ENCODE measurements at regions not wholly inside any gene's neighbourhood (a gene's known extent, or its start where the extent isn't known, plus 50 kb on each side); places are given as distances from the start of the nearest gene placed in this dataset.

DNA sequence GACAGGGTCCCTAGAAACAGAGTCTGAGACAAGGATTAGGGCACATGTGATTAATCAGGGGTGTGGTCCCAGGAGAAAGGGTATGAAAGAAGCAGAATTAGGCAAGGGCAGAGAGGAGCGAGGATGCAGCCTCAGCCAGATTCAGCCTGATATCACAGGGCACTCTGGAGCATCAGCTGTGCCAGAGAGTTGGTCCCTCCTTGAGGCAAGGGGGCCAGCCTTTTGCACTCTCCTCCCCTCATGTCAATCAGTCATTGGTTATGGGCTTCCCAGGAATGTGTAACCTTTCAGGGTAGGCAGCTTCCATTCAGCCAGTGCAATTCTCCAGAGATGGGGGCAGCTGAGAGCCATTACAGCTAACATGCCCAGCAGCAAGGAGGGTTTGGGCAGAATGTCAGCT, 152.6 kb upstream of the LHX1 start:
- Histone ChIP-seq H3K4me3 (no peak overlapping the region), H3K27ac (no peak overlapping the region), H3K4me1 (no peaks in the 10 kb centered on the region), H3K9me3 (peaks cover 0 to 10% (median 0%) of the 10 kb centered on the region in 4 donors), H3K36me3 (no peaks in the 10 kb centered on the region), H3K27me3 (no peaks in the 10 kb centered on the region)
- TF ChIP-seq EP300 (IDR thresholded peaks at IDR 0.05) (no peak), POLR2A (IDR thresholded peaks at IDR 0.05) (no peak)
- TF ChIP-seq, protein P1, sequence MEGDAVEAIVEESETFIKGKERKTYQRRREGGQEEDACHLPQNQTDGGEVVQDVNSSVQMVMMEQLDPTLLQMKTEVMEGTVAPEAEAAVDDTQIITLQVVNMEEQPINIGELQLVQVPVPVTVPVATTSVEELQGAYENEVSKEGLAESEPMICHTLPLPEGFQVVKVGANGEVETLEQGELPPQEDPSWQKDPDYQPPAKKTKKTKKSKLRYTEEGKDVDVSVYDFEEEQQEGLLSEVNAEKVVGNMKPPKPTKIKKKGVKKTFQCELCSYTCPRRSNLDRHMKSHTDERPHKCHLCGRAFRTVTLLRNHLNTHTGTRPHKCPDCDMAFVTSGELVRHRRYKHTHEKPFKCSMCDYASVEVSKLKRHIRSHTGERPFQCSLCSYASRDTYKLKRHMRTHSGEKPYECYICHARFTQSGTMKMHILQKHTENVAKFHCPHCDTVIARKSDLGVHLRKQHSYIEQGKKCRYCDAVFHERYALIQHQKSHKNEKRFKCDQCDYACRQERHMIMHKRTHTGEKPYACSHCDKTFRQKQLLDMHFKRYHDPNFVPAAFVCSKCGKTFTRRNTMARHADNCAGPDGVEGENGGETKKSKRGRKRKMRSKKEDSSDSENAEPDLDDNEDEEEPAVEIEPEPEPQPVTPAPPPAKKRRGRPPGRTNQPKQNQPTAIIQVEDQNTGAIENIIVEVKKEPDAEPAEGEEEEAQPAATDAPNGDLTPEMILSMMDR (IDR thresholded peaks at IDR 0.05) = no peak
- no peak for DNase-seq (ENCODE audit: low spot score in 2 of 2)
- WGBS, 2 donors = 68 to 73% methylated on average over 1 of the region's 1 CpG

DNA sequence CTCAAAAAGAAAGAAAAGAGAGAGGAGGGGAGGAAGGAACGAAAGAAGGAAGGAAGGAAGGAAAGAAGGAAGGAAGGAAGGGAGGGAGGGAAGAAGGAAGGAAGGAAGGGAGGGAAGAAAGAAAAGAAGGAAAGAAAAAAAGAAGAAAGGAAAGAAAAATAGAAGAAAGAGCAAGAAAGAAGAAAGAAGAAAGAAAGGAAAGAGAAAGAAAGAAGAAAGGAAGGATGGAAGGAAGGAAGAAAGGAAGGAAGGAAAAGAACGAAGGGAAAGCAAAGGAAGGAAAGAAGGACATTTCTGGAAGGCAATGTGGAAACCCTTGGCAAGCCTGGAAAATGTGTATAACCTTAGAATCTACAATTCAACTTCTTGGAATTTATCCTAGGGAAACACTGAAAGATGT, 150.4 kb upstream of the LHX1 start:
- WGBS, 2 donors = 74 to 75% methylated on average over 2 of the region's 2 CpGs
- Histone ChIP-seq H3K9me3 (peaks cover 0 to 10% (median 0%) of the 10 kb centered on the region in 4 donors), H3K27me3 (peaks cover 0 to 13% of the 10 kb centered on the region in 2 donors), H3K4me1 (no peaks in the 10 kb centered on the region), H3K4me3 (no peak overlapping the region), H3K36me3 (no peaks in the 10 kb centered on the region), H3K27ac (no peak overlapping the region)
- TF ChIP-seq EP300 (IDR thresholded peaks at IDR 0.05) (no peak), POLR2A (IDR thresholded peaks at IDR 0.05) (no peak)
- TF ChIP-seq, protein P1 (IDR thresholded peaks at IDR 0.05) = no peak
- DNase-seq (ENCODE audit: low spot score in 2 of 2) = no peak

DNA sequence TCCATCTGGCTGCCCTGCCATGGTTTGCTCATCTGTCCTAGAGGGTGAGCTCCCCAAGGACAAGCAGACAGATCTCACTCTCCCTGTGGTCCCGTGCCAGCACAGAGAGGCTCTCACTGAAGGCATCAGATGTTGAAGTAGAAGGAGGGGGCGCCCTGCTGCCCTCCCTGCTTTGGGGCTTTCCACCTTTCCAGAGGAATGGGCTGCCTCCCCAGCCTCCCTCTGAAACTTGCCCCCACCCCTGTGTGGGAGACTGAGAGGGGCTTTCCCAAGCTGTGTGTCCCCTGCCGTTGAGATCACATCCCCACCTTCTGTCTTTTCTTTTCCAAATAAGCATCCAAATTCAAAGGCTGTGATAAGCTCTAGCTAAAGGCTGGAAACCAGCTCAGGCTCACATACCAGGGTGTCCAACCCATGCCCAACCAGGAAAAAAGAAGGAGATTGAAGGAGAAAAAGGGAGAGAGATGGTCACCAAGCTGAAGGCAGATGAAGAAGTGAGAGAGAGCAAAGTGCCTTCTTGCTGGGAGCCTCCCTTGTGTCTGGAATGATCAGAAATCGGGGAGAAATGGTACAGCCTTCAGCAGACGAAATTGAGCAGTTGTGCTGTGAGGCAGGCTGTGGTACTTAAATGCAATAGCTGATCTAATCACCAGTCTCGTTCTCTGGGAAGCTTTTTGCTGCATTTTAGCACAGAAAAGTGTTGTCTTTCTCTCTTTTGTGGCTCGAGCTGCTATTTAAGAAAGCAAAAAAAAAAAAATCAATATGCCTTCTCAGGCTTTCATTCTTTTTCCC, 145.9 kb upstream of the LHX1 start:
- TF ChIP-seq EP300 (IDR thresholded peaks at IDR 0.05) (no peak), POLR2A (IDR thresholded peaks at IDR 0.05) (no peak)
- TF ChIP-seq, protein P1 (IDR thresholded peaks at IDR 0.05) = no peak
- no peak for DNase-seq (ENCODE audit: low spot score in 2 of 2)
- Histone ChIP-seq H3K27me3 (peaks cover 0 to 14% of the 10 kb centered on the region in 2 donors), H3K27ac (no peak overlapping the region), H3K4me3 (no peak overlapping the region), H3K36me3 (no peaks in the 10 kb centered on the region), H3K9me3 (peaks cover 0 to 18% (median 0%) of the 10 kb centered on the region in 4 donors), H3K4me1 (no peaks in the 10 kb centered on the region)
- 13 to 29% methylated on average over 7 of the region's 7 CpGs for WGBS, 2 donors

DNA sequence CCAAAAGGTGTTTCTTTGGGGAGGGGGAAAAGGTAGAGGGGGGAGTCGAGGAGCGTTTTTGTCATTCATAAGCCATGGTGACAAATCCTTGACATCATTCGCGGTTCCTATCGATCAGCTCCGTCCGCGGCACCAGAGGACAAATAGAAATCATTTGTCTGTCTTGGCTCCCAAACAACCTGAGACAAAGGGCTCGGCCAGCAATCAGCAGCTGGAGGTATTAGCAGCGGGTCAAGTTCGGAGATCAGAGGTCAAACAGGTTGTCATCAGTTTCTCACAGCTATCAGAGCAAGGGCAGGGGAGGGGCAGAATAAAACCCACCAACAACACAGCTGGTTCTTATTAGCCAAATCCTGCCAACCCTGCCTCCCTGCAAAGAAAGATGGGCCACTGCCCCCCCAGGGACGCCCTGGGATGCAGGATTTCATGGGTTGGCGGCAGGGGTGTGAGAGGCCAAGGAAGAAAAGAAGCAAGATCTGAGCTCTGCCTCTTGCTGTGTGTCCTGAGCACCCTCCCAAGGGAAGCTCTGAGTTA, 145.3 kb upstream of the LHX1 start:
- Histone ChIP-seq H3K27me3 (peaks cover 0 to 14% of the 10 kb centered on the region in 2 donors), H3K4me1 (no peaks in the 10 kb centered on the region), H3K4me3 (no peak overlapping the region), H3K9me3 (peaks cover 0 to 22% (median 0%) of the 10 kb centered on the region in 4 donors), H3K27ac (no peak overlapping the region), H3K36me3 (no peaks in the 10 kb centered on the region)
- no peak for DNase-seq (ENCODE audit: low spot score in 2 of 2)
- TF ChIP-seq, protein P1 (IDR thresholded peaks at IDR 0.05) = no peak
- TF ChIP-seq POLR2A (IDR thresholded peaks at IDR 0.05) = no peak
- no peak for TF ChIP-seq EP300 (IDR thresholded peaks at IDR 0.05)
- 28 to 32% methylated on average over 13 of the region's 13 CpGs for WGBS, 2 donors

DNA sequence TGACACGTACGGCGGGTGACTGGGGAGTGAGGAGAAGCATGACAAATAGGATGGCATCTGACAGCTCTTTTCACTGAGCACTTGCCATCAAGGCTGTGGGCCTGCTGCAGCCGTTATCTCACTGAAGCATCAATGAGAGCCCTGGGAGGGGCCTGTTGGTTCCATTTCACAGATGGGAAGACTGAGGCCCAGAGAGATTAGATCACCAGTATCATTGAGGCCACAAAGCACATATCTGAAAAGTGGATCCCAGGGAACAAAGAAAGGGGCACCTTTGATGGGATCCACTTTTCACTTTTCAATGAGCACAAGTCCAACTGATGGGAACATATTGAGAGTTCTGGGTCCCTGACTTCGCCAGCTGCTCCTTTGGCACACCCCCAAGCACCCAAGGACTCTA, 144.4 kb upstream of the LHX1 start:
- Histone ChIP-seq H3K9me3 (peaks cover 0 to 30% (median 0%) of the 10 kb centered on the region in 4 donors), H3K4me1 (no peaks in the 10 kb centered on the region), H3K36me3 (no peaks in the 10 kb centered on the region), H3K27me3 (peaks cover 0 to 14% of the 10 kb centered on the region in 2 donors), H3K4me3 (no peak overlapping the region), H3K27ac (no peak overlapping the region)
- DNase-seq (ENCODE audit: low spot score in 2 of 2) = no peak
- 82 to 86% methylated on average over 5 of the region's 5 CpGs for WGBS, 2 donors
- TF ChIP-seq, protein P1 (IDR thresholded peaks at IDR 0.05) = no peak
- no peak for TF ChIP-seq POLR2A (IDR thresholded peaks at IDR 0.05)
- TF ChIP-seq EP300 (IDR thresholded peaks at IDR 0.05) = no peak

Measured in tibial nerve (tissue), 4 donors.